Chondrocyte (in vitro differentiated cells): ENCODE measurements at regions not wholly inside any gene's neighbourhood (a gene's known extent, or its start where the extent isn't known, plus 50 kb on each side); places are given as distances from the start of the nearest gene placed in this dataset.

Source experiments
- DNase-seq: peaks from one replicate; pipeline ENCODE4 v3.0.0; 2021; ENCODE audit warnings: mixed read lengths, low spot score
- H3K27ac Mint-ChIP-seq: one replicate; pipeline ENCODE4 v1.8.0; 2021; ENCODE audit warnings: mild to moderate bottlenecking, moderate library complexity, mixed read lengths; ENCODE audit not compliant: unreplicated experiment
- H3K27me3 Mint-ChIP-seq: 2 replicates; pipeline ENCODE4 v1.8.0; 2021; ENCODE audit warnings: low read depth, mixed read lengths
- H3K36me3 Mint-ChIP-seq: 2 replicates; pipeline ENCODE4 v1.8.0; 2021; ENCODE audit warnings: low read depth, mixed read lengths
- H3K4me1 Mint-ChIP-seq: 2 replicates; pipeline ENCODE4 v1.8.0; 2021; ENCODE audit warnings: low read depth, mild to moderate bottlenecking, mixed read lengths
- H3K4me3 Mint-ChIP-seq: one replicate; pipeline ENCODE4 v1.8.0; 2021; ENCODE audit warnings: mild to moderate bottlenecking, moderate library complexity, mixed read lengths; ENCODE audit not compliant: unreplicated experiment
- H3K9me3 Mint-ChIP-seq: 2 replicates; pipeline ENCODE4 v1.8.0; 2021; ENCODE audit warnings: low read depth, mixed read lengths
- TF ChIP-seq, protein P1 (sequence below): fragments of 200-600 bp; sonication (generic); IDR thresholded peaks from 2 replicates; pipeline ENCODE4 v1.5.0; 2021; ENCODE audit warnings: antibody characterized with exemption, mild to moderate bottlenecking, moderate library complexity

- DNase-seq = no peak
- Mint-ChIP-seq H3K4me3 (no peak overlapping the region), H3K27me3 (no peaks in the 10 kb centered on the region), H3K36me3 (no peaks in the 10 kb centered on the region), H3K27ac (no peak overlapping the region), H3K9me3 (no peaks in the 10 kb centered on the region), H3K4me1 (peaks cover 21% of the 10 kb centered on the region)
- TF ChIP-seq, protein P1, sequence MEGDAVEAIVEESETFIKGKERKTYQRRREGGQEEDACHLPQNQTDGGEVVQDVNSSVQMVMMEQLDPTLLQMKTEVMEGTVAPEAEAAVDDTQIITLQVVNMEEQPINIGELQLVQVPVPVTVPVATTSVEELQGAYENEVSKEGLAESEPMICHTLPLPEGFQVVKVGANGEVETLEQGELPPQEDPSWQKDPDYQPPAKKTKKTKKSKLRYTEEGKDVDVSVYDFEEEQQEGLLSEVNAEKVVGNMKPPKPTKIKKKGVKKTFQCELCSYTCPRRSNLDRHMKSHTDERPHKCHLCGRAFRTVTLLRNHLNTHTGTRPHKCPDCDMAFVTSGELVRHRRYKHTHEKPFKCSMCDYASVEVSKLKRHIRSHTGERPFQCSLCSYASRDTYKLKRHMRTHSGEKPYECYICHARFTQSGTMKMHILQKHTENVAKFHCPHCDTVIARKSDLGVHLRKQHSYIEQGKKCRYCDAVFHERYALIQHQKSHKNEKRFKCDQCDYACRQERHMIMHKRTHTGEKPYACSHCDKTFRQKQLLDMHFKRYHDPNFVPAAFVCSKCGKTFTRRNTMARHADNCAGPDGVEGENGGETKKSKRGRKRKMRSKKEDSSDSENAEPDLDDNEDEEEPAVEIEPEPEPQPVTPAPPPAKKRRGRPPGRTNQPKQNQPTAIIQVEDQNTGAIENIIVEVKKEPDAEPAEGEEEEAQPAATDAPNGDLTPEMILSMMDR = no peak
These were observed 308.1 kb downstream of the ADGRL2 start for GRCh38 chr1:82108843-82109242.

- H3K27ac Mint-ChIP-seq = no peak overlapping the region
- TF ChIP-seq, protein P1 = no peak
- H3K4me3 Mint-ChIP-seq = no peak overlapping the region
- H3K9me3 Mint-ChIP-seq = peaks cover 10% of the 10 kb centered on the region
- DNase-seq = no peak
- H3K4me1 Mint-ChIP-seq = peaks cover 21% of the 10 kb centered on the region
- H3K36me3 Mint-ChIP-seq = peaks cover 2% of the 10 kb centered on the region
- H3K27me3 Mint-ChIP-seq = no peaks in the 10 kb centered on the region
These were observed 305.9 kb downstream of the ADGRL2 start for GRCh38 chr1:82106672-82107071.

DNA sequence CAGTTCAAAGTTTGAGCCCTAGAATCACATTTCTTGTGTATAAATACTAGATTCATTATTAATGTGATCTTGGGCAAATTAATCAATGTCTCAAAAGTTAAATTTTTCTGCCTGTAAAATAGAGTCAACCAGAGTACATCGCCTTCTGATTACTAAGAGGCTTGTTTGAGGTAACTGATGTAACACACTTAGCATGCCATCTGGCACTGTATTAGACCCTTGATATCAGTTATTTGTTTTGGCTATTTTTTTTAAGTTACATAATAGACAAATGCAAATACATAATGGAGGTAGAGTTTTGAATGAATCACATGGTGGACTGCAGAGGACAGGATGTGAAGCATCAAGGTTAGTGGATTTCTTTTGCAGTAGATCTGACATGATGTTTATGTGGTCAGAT, 298.4 kb downstream of the ADGRL2 start:
- TF ChIP-seq, protein P1 = no peak
- H3K36me3 Mint-ChIP-seq = peaks cover 2% of the 10 kb centered on the region
- no peaks in the 10 kb centered on the region for H3K27me3 Mint-ChIP-seq
- H3K4me1 Mint-ChIP-seq = no peaks in the 10 kb centered on the region
- no peak overlapping the region for H3K27ac Mint-ChIP-seq
- no peak overlapping the region for H3K4me3 Mint-ChIP-seq
- no peak for DNase-seq
- peaks cover 10% of the 10 kb centered on the region for H3K9me3 Mint-ChIP-seq

- TF ChIP-seq, protein P1 = no peak
- no peaks in the 10 kb centered on the region for H3K36me3 Mint-ChIP-seq
- H3K27me3 Mint-ChIP-seq = no peaks in the 10 kb centered on the region
- no peak overlapping the region for H3K4me3 Mint-ChIP-seq
- no peaks in the 10 kb centered on the region for H3K9me3 Mint-ChIP-seq
- no peak for DNase-seq
- H3K4me1 Mint-ChIP-seq = no peaks in the 10 kb centered on the region
- H3K27ac Mint-ChIP-seq = no peak overlapping the region
These were observed 293.4 kb downstream of the ADGRL2 start for GRCh38 chr1:82094136-82094535.

DNA sequence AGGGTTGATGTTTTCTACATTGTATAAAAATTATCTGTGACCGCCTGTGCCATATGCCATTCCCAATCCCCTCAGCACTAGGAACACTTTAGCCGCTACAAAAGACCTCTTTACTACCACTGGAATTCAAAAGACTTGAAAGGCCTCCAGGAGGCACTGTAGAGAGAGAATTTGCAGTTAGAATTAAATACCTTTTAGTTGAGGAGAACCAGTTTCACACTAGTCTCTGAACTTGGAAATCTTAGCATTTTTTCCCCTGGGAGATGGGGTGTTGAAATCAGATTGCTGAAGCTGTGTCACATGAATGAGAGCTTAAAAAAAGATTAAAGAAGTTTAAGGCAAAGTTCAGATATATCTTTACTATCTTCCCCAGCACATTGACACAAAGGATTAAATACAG, 291.0 kb downstream of the ADGRL2 start:
- Mint-ChIP-seq H3K9me3 (peaks cover under 1% of the 10 kb centered on the region), H3K4me1 (peaks cover 3% of the 10 kb centered on the region), H3K27me3 (no peaks in the 10 kb centered on the region), H3K4me3 (no peak overlapping the region), H3K27ac (no peak overlapping the region), H3K36me3 (no peaks in the 10 kb centered on the region)
- TF ChIP-seq, protein P1 = peak; percentile 50
- no peak for DNase-seq
